Transverse colon (tissue), 4 donors: ENCODE measurements at regions not wholly inside any gene's neighbourhood (a gene's known extent, or its start where the extent isn't known, plus 50 kb on each side); places are given as distances from the start of the nearest gene placed in this dataset.

ENCODE experiments used
- POLR2A ChIP-seq: fragments of 450-650 bp; IDR thresholded peaks from one replicate; pipeline ENCODE4 v1.6.1; 2016; ENCODE audit warnings: antibody characterized with exemption, mild to moderate bottlenecking, moderate library complexity
- POLR2AphosphoS5 ChIP-seq, 3 donors: sonication (generic); formaldehyde crosslinking; IDR thresholded peaks; one replicate each; pipeline ENCODE4 v1.6.1; 2016; ENCODE audit warnings: antibody characterized with exemption in 3 of 3
- TF ChIP-seq, protein P1 (sequence below), 5 experiments: fragments of 200-600 bp in 3 of 5; fragments of 450-650 bp in 2 of 5; sonication (generic) in 3 of 5; IDR thresholded peaks; 1 replicate in 2 of 5; 2 replicates in 3 of 5; pipeline ENCODE4 v1.5.1; 2016 to 2017; ENCODE audit warnings: antibody characterized with exemption in 5 of 5, inconsistent platforms in 3 of 5, mild to moderate bottlenecking in 2 of 5, moderate library complexity in 1 of 5

DNA sequence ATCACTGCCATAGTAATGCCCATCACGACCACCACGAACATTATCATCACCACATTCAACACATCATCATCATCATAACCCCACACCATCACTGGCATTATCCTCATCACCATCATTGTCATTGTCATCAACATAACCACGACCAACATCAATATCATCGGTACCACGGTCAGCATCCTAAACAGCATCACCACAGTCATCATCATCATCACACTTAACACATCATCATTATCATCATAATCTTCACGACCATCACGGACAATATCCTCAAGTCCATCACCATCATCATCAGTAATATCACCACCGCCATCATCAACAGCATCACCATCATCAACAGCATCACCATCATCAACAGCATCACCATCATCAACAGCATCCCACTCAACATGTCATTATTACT lies 70.3 kb downstream of the MBD3L1 start:
- TF ChIP-seq, protein P1, sequence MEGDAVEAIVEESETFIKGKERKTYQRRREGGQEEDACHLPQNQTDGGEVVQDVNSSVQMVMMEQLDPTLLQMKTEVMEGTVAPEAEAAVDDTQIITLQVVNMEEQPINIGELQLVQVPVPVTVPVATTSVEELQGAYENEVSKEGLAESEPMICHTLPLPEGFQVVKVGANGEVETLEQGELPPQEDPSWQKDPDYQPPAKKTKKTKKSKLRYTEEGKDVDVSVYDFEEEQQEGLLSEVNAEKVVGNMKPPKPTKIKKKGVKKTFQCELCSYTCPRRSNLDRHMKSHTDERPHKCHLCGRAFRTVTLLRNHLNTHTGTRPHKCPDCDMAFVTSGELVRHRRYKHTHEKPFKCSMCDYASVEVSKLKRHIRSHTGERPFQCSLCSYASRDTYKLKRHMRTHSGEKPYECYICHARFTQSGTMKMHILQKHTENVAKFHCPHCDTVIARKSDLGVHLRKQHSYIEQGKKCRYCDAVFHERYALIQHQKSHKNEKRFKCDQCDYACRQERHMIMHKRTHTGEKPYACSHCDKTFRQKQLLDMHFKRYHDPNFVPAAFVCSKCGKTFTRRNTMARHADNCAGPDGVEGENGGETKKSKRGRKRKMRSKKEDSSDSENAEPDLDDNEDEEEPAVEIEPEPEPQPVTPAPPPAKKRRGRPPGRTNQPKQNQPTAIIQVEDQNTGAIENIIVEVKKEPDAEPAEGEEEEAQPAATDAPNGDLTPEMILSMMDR (IDR thresholded peaks at IDR 0.05), result no peak
- no peak for TF ChIP-seq POLR2A
- TF ChIP-seq POLR2AphosphoS5 (IDR thresholded peaks at IDR 0.05), result no peak
